Limb (tissue), 2 donors: ENCODE measurements at regions not wholly inside any gene's neighbourhood (a gene's known extent, or its start where the extent isn't known, plus 50 kb on each side); places are given as distances from the start of the nearest gene placed in this dataset.
"Not testable (repeated sequence)": the region's sequence is repeated elsewhere in the genome, so short reads cannot be mapped to it uniquely, and the experiment has no call there.

Experiments used
- DNase-seq, 2 donors: peaks; one replicate each; pipeline ENCODE4 v3.0.0-alpha.2; 2016; ENCODE audit errors: extremely low spot score in 2 of 2

DNA sequence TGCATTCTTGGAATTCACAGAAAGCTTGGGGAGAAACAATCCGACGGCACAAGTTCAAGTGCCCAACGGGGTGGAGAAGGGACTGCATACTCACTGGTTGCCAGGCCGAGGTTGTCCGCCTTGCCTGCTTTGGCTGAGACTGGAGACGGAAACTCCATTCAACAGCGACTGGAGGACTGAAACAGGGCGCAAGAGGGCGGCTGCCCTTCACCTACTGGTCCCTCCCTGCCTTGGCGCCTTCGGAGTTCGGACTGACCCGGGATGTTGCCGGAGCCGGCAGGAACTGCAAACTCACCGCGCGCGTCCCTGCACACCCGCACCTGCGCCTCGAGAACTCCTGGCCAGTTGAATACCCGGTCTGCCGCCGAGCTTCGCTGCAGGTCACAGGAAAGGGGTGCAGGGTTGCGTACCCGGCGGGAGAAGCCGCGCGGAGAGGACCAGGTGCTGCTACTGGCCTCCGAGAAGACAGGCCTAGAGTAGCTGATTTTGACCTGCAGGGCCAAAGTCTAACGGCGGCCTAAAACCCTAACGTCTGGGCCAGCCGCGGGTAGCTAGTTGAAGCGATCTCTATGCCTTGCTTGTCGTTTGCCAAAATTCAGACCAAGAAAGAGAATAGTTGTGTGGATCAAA lies 132.9 kb downstream of the FAM72B start:
- DNase-seq: not testable (repeated sequence)

DNA sequence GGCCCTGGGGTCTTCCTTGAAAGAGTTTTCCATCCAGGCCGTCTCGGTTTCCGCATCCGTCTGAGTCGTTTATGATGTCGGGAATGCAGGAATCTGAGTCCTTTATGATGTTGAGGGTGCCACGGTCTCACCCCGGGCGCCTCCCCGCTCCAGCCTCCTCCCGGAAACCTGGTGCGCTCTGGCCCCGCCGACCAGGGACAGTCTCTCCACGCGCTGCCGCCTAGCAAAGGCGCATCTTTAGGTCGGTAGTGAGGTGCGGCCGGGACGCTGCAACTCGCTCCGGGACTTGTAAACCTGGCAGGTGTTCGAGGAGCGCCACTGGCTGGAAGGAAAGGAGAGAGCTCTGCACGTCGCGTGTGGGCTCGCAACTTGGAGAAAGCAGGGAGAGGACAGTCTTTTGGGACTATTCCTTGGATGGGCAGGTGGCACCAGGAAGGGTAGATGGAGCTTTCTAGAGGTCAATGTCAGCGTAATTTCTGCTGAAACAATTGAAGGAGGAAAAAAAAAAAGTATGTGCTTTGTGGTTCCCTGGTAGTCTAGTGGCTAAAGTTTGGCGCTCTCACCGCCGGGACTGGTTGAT lies 132.0 kb downstream of the FAM72B start:
- DNase-seq: not testable (repeated sequence)

DNA sequence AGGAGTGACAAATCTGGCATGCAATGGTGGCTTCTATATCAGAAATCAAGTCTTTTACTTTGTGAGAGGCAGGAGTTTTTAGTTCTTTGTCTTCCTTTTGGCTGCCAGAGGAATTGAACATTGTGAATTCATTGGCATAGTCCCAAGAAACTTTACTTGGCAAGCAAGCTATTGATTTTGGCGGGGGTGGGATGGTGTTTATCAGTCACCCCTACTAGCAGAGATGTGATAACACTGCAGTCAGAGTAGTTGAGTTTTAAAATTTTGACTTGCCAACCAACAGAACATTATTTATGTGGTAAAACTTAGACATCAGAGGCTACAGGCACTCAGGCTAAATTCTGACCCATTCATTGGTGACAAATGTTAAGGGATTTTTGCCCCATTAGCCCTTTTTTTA lies 129.2 kb downstream of the FAM72B start:
- not testable (repeated sequence) for DNase-seq

GRCh38 chr1:121066925-121067324 lies 117.2 kb downstream of the FAM72B start:
- DNase-seq: not testable (repeated sequence)

- not testable (repeated sequence) for DNase-seq
Observed at GRCh38 chr1:121068738-121069499, 115.2 kb downstream of the FAM72B start.

DNA sequence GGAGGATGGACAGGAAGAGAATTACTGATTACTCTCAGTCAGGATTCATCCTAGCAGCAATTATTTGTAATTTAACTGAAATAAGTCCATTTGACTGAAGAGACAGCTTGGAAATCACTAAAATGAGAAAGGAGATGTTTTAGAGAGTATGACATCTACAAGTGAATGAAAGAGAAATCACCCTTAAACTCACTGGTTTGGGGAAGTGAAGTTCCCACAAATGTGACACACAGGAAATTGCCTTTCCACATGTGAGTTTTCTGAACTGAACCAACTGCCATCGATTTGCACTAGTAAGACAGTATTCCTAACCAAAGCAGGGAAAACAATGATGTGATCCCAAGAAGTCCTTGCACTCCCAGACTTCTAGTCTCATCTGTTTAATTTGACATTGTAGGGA lies 110.3 kb downstream of the FAM72B start:
- not testable (repeated sequence) for DNase-seq

DNA sequence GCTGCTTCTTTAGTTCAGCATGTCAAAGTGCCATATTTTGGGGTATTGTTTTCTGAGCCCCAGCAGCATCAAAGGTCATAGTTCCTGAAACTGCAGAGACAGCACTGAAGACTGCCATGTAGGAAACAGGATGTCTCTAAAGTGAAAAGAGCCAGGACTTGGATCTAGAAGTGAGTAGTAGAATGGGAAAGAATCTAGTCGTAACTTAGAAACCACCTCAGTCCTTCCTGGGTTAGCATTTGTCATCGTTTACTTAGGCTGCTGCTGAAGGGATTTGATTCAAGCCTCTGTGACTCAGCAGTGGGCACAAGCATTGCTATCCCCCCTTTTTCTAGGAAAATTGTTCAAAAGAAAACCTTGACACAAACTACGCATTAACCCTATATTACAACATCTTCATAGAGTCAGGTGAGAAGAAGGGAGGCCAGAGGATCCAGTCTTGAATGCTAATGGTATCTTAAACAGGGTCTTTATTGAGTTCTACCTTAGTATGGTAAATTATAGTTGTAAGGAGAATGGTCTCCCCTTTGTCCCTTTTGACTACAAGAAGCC lies 108.8 kb downstream of the FAM72B start:
- DNase-seq: not testable (repeated sequence)

GRCh38 chr1:121076674-121077073 lies 107.5 kb downstream of the FAM72B start:
- DNase-seq: not testable (repeated sequence)

- DNase-seq: not testable (repeated sequence)
Observed at GRCh38 chr1:121079655-121080054, 104.5 kb downstream of the FAM72B start.

- DNase-seq: not testable (repeated sequence)
Observed at GRCh38 chr1:121080197-121080903, 103.8 kb downstream of the FAM72B start.

GRCh38 chr1:121080904-121081264 lies 103.3 kb downstream of the FAM72B start:
- DNase-seq: not testable (repeated sequence)

- DNase-seq: not testable (repeated sequence)
Observed at GRCh38 chr1:121081625-121082199, 102.4 kb downstream of the FAM72B start.

GRCh38 chr1:121082995-121083394 lies 101.1 kb downstream of the FAM72B start:
- not testable (repeated sequence) for DNase-seq

GRCh38 chr1:121086249-121086648 lies 97.9 kb downstream of the FAM72B start:
- DNase-seq: not testable (repeated sequence)

DNA sequence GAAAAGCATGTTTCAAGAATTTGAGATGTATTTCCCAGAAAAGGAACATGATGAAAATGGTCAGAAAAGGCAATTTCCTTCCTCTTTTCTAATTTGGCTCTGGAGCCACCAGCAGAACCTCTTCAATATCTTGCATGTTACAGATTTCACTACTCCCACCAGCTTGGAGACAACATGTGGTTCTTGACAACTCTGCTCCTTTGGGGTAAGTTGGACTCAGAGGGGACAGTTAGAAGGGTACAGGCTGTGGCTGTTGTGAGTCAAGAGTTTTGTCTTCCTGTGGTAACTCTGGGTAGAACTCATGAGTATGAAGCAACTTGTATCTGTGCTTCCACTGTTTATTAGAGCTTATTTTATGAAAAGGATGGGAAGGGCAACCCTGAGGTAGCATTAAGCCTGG lies 96.9 kb downstream of the FAM72B start:
- DNase-seq: not testable (repeated sequence)

- not testable (repeated sequence) for DNase-seq
Observed at GRCh38 chr1:121088568-121088967, 95.6 kb downstream of the FAM72B start.

- not testable (repeated sequence) for DNase-seq
Observed at GRCh38 chr1:121092329-121092968, 91.7 kb downstream of the FAM72B start.

DNA sequence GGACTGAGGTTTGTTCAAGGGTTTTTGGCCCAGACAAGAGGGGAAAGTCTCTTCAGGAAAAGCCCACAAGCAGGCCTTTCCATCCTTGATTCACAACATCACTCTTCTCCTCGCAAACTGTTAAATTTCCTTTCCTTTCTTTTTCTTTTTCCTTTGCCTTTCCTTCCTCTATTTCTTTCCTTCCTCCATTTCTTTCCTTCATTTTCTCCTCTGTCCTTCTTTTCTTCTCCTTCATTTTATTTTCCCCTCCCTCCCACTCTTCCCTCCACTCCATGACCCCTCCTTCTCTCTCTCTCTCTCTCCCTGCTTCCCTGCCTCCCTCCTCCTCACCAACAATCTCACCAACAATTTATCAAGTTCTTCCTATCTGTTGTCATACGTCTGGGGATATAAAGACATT lies 89.1 kb downstream of the FAM72B start:
- not testable (repeated sequence) for DNase-seq

DNA sequence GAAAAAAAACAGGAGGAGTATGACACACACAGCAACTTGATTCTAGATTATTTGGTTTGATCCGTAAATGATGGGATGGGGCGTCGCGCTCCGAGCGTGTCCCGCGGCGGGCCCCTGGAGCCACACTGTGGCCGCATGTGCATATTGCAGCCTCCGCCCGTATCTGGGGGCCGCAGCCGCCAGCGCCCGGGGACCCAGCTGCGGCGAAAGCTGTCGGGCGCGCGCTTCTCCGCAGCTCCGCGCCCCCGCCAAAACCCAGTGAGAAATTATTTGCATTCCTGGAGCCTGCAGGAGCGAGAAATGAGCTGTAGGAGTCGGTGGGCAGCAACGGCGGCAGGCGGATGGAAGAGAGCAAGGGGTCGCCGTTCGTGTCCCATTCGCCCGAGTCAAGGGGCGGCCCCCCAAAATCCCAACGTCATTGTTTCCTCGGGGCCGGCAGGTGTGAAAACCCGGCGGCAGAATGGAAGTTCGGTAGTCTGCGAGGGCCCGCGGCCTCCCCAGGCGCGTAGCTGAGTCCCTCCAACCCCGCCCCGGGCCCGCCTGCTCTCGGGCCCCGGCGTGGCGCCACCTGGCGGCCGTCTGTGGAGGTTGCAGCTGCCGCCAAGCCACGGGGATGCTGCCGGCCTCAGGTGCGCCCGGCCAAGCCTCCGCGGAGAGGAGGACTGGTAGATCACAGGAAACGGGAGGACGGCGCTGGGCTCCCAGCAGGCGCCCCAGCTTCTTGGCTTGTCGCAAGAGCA lies 86.8 kb downstream of the FAM72B start:
- peak; percentile 41 to 89 for DNase-seq

GRCh38 chr1:121097867-121098215 lies 86.3 kb downstream of the FAM72B start:
- DNase-seq: peak in 1 of 2 donors; percentile 46
